HCT116 (cell line): ENCODE measurements at regions not wholly inside any gene's neighbourhood (a gene's known extent, or its start where the extent isn't known, plus 50 kb on each side); places are given as distances from the start of the nearest gene placed in this dataset.

Experiments used
- CBX3 ChIP-seq: IDR thresholded peaks from 2 replicates; pipeline ENCODE4 v1.6.1; 2012; ENCODE audit warnings: low read depth
- CEBPB ChIP-seq: IDR thresholded peaks from 2 replicates; pipeline ENCODE4 v1.6.1; 2012; ENCODE audit warnings: low read depth
- EZH2 ChIP-seq: fragments of 200-600 bp; sonication (generic); IDR thresholded peaks from 2 replicates; pipeline ENCODE4 v1.6.1; 2017; ENCODE audit warnings: antibody characterized with exemption, mixed run types
- EZH2phosphoT487 ChIP-seq: fragments of 200-600 bp; IDR thresholded peaks from 2 replicates; pipeline ENCODE4 v1.6.1; 2018; ENCODE audit warnings: antibody characterized with exemption, borderline replicate concordance
- JUND ChIP-seq: IDR thresholded peaks from 2 replicates; pipeline ENCODE4 v1.6.1; 2012
- POLR2A ChIP-seq: IDR thresholded peaks from 2 replicates; pipeline ENCODE4 v1.7.0; 2011; ENCODE audit warnings: borderline replicate concordance; ENCODE audit not compliant: insufficient read depth, insufficient read length; ENCODE audit errors: extremely low read depth
- POLR2AphosphoS5 ChIP-seq: IDR thresholded peaks from 2 replicates; pipeline ENCODE4 v1.6.1; 2011; ENCODE audit warnings: mild to moderate bottlenecking, low read depth, low read length, moderate library complexity
- SRF ChIP-seq: IDR thresholded peaks from 2 replicates; pipeline ENCODE4 v1.6.1; 2012; ENCODE audit warnings: low read depth
- YY1 ChIP-seq: IDR thresholded peaks from 2 replicates; pipeline ENCODE4 v1.6.1; 2011; ENCODE audit warnings: low read length, low read depth, moderate library complexity, mild to moderate bottlenecking; ENCODE audit not compliant: insufficient replicate concordance; ENCODE audit errors: extremely low read depth
- ZFX ChIP-seq: fragments of 450-650 bp; IDR thresholded peaks from 2 replicates; pipeline ENCODE4 v1.6.1; 2017
- ZNF274 ChIP-seq: fragments of 200-500 bp; sonication (Bioruptor generic); IDR thresholded peaks from 2 replicates; pipeline ENCODE4 v1.6.1; 2014; ENCODE audit warnings: mild to moderate bottlenecking, low read depth, low read length, inconsistent platforms
- TF ChIP-seq, protein P1 (sequence below), 3 experiments: fragments of 200-600 bp in 1 of 3; sonication (generic) in 1 of 3; IDR thresholded peaks in 2 of 3; conservative IDR thresholded peaks in 1 of 3; 2 replicates each; pipeline ENCODE4 v1.5.1; 2012 to 2017; ENCODE audit warnings: low read depth in 2 of 3, low read length in 2 of 3, antibody characterized with exemption in 1 of 3, borderline replicate concordance in 1 of 3, control low read depth in 1 of 3, mild to moderate bottlenecking in 1 of 3, mixed read lengths in 1 of 3, mixed run types in 1 of 3, moderate library complexity in 1 of 3; ENCODE audit not compliant: insufficient read depth in 1 of 3
- TF ChIP-seq, protein P2 (sequence below): IDR thresholded peaks from 2 replicates; pipeline ENCODE4 v1.6.1; 2012; ENCODE audit warnings: low read depth

DNA sequence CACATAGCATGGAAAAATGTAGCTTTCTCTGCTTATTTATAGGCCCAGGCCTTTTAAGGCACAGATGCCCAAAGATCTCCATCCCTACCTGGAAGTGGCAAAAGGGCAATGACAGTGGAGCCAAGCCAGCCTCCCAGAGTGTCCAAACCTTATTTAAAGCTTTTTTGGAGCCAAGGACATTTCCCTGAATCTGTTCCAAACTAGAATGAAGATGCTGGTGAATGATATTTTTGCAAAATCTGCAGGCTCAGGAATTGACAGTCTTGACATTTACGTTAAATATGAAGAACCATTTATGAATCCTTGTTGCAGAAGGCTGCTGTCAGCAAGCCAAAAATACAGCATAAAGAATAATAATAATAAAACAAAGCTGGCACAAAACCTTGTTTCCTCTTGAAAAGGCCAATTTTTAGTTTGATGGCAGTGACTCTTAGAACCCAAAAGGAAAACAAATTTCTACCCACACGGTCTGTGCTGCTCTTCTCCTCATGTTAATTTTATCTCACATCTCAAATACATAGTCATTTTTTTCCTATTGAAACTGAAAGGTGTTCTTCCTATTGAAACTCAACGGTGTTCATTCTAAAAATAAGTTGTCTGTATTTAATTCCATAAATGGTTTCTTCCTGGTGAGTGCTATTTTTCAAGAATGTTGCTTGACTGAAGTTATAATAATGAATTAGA is 206.3 kb upstream of the TBL1X start:
- TF ChIP-seq, protein P1, sequence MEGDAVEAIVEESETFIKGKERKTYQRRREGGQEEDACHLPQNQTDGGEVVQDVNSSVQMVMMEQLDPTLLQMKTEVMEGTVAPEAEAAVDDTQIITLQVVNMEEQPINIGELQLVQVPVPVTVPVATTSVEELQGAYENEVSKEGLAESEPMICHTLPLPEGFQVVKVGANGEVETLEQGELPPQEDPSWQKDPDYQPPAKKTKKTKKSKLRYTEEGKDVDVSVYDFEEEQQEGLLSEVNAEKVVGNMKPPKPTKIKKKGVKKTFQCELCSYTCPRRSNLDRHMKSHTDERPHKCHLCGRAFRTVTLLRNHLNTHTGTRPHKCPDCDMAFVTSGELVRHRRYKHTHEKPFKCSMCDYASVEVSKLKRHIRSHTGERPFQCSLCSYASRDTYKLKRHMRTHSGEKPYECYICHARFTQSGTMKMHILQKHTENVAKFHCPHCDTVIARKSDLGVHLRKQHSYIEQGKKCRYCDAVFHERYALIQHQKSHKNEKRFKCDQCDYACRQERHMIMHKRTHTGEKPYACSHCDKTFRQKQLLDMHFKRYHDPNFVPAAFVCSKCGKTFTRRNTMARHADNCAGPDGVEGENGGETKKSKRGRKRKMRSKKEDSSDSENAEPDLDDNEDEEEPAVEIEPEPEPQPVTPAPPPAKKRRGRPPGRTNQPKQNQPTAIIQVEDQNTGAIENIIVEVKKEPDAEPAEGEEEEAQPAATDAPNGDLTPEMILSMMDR (IDR thresholded peaks at IDR 0.05 in 2 of 3, conservative IDR thresholded peaks at IDR 0.05 in 1 of 3; ENCODE audit: borderline replicate concordance in 1 of 3, insufficient read depth in 1 of 3, low read depth in 2 of 3, low read length in 2 of 3): no peak
- TF ChIP-seq YY1: no peak
- no peak for TF ChIP-seq CBX3
- TF ChIP-seq SRF: no peak
- TF ChIP-seq ZNF274: no peak
- no peak for TF ChIP-seq JUND
- TF ChIP-seq, protein P2, sequence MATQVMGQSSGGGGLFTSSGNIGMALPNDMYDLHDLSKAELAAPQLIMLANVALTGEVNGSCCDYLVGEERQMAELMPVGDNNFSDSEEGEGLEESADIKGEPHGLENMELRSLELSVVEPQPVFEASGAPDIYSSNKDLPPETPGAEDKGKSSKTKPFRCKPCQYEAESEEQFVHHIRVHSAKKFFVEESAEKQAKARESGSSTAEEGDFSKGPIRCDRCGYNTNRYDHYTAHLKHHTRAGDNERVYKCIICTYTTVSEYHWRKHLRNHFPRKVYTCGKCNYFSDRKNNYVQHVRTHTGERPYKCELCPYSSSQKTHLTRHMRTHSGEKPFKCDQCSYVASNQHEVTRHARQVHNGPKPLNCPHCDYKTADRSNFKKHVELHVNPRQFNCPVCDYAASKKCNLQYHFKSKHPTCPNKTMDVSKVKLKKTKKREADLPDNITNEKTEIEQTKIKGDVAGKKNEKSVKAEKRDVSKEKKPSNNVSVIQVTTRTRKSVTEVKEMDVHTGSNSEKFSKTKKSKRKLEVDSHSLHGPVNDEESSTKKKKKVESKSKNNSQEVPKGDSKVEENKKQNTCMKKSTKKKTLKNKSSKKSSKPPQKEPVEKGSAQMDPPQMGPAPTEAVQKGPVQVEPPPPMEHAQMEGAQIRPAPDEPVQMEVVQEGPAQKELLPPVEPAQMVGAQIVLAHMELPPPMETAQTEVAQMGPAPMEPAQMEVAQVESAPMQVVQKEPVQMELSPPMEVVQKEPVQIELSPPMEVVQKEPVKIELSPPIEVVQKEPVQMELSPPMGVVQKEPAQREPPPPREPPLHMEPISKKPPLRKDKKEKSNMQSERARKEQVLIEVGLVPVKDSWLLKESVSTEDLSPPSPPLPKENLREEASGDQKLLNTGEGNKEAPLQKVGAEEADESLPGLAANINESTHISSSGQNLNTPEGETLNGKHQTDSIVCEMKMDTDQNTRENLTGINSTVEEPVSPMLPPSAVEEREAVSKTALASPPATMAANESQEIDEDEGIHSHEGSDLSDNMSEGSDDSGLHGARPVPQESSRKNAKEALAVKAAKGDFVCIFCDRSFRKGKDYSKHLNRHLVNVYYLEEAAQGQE: no peak
- TF ChIP-seq ZFX: no peak
- TF ChIP-seq EZH2phosphoT487: no peak
- no peak for TF ChIP-seq POLR2AphosphoS5
- TF ChIP-seq POLR2A: no peak
- no peak for TF ChIP-seq EZH2
- TF ChIP-seq CEBPB: no peak
